Brain pericyte (primary cell): ENCODE measurements at regions not wholly inside any gene's neighbourhood (a gene's known extent, or its start where the extent isn't known, plus 50 kb on each side); places are given as distances from the start of the nearest gene placed in this dataset.

Experiments
- DNase-seq: peaks from one replicate; pipeline ENCODE4 v3.0.0-alpha.2; 2012; ENCODE audit warnings: low read depth, low spot score

DNA sequence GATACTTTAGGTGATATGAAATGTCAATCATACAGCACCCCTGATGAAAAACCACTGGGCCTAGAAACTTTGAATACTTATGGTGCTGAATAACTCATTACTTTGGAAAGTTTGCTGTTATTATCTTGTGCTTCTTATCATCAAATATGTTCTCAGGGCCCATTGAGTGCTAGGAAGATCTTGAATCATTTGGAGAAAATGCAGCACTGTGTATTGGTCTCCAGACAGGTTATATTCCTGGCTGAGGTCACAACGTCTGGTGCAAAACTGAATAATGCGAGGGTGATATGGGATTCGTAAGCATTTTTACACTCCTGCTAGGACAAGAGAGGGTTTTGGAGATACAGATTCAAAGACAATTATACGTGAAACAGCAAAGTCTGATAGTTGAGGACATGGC, 249.4 kb upstream of the TNC start:
- DNase-seq, result no peak

DNA sequence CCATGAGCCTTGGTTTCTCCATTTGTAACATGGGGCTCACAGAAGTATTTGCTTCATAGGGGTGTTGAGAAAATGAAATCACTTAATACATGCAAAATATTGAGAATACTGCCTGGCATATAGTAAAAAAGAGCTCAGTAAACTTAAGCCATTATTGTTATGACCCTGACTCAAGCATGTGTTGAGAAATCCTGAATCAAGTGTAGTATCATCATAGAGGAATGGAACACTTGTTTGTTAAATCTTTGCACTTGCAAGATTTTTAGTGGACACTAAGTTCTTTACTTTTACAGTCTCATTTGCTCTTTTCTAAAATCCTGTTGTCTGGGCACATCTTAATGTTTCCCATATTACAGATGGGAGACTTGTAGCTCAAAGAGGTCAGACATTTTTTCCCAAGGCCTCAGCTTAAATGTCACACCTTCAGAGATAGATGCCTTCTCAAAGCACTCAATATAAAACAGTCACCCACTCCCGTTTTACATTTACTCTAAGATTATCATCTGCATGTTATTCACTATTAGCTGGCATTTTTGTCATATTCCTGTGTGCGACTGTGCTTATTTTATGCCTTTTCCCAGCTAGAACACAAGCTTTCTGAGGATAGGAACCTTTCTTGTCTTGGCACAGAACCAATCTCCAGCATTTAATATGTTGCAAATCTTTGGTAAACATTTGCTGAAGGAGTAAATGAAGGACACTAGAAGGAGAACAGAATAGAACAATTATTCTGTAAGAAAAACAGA, 250.0 kb upstream of the TNC start:
- DNase-seq, result no peak

DNA sequence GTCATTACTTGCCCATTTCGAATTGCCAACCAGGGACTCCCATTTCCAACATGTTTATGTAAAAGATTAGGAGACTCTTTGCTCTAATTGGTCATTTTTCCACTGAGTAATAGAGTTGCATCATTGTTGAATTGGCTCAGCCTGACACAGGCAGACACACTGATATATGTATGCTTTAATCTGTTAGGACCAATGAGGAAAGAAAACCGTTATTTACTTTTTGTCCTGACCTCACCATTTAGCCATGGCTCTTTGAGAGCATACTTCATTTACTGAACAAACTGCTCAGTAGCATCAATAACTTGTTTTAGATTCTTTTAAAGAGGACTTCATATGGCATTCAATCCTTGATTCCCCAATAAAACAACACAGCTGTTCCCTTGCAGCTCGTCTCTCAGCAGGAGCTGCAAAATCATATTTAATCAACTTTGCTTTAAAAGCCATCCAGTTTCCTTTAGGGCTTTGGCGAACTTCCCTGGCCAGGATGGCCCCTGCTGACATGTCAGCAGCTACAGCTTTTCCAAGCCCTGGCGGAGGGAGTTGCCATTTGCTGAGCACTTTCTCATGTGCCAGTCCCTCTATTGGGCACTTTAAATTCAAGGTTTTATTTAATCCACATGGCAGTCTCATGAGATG, 251.5 kb upstream of the TNC start:
- DNase-seq, result peak; percentile 92

- DNase-seq, result peak; percentile 53
Observed at GRCh38 chr9:115373000-115373709, 255.2 kb upstream of the TNC start.

- DNase-seq, result no peak
Observed at GRCh38 chr9:115373710-115374045, 255.7 kb upstream of the TNC start.

DNA sequence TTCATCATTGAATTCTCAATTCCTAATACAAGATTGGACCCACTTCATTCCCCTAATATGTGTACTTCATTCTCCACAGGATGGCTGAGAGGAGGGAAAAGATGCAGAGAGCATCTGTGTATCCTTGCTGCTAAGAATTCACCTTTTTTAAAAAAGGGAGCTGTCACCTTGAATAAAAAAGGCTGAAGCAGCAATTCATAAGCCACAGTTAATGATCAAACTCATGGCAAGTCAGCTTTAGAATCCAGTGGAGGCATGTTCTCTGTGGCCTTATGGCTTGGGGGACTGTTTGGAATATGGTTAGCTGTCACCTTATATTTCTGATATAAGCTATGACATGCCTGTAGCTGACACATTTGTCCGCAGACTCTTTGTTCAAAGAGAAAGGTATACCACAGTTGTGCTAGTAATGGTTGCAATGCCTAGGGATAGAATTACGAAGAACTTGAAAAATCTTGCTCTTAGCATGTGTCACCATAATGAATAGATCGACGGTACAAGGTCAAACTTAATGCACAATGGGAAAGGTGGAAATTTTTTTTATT, 256.8 kb upstream of the TNC start:
- no peak for DNase-seq

DNA sequence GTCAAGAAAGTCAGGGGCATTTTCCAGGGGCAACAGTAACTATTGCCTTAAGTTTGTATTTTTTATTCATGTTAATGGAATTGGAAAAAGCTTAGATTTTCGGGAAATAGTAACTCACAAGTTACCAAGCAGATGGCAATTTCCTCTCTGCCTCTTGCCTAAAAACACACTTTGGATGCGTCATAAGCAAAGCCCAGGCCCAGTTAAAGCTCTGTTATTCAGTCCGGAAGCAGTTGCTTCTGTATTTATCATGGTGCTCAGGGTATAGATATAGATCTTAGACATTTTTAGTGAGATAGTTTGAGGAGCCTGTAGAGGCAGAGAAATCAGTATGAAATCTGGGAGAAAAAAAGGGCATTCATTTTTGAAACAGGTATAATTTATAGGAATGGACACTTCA, 260.3 kb upstream of the TNC start:
- no peak for DNase-seq

- no peak for DNase-seq
Observed at GRCh38 chr9:115378758-115379157, 260.8 kb upstream of the TNC start.

GRCh38 chr9:115379719-115380118, 261.8 kb upstream of the TNC start:
- no peak for DNase-seq

DNA sequence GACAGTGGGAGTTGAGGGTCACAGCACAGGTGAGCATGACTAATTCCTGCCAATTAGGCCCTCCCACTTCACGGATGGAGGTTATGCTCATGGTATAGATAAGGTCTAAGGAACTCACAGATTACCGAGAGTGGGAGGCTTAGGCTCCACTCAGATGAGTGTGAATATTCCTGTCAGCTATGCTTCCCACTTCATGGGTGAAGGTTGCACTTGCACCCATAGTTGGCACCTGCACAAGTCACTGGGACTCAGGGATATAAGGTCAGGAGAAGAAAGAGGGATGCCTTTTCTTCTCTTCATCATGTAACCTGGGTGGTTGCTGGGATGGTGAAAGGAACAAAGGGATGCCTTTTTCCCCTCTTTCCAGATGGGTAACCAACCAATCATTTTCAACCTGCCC, 264.9 kb upstream of the TNC start:
- no peak for DNase-seq

- DNase-seq, result no peak
Observed at GRCh38 chr9:115385383-115386122, 267.6 kb upstream of the TNC start.

DNA sequence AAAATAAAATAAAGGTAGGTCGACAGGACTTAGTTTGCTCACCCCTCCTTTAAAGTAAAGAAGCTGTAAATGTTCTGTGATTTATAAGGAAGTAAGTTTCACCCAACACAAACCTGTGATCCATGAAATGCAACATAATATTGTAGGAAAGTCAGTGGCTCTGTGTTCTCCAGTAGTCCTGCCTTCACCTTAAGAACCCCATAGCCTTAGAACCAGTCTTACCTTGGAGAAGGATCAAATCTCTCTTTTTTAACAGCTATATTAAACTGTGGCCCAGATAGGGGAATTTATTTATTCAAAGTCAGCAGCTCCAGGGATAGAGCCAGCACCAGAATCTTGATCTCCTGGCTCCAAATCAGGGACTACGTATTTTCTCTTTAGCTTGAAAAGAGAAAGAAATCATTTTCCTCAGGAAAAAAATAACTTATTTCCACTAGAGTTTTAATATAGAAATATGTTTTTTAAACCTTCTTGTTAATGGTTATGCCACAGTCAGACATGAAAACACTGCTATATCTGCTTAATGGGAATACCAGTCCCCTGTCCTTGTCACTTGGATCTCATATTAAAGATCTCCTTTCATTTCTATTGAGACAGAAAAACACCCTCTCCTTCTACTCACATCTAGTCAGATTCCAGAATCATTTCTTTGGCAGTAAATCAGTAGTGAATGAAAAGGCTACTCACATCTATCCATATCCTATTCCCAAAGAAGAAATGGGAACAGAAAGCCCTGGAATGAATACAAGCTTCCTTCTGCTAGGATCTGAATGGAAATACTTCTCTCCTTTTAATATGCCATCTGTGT, 269.2 kb upstream of the TNC start:
- no peak for DNase-seq

DNA sequence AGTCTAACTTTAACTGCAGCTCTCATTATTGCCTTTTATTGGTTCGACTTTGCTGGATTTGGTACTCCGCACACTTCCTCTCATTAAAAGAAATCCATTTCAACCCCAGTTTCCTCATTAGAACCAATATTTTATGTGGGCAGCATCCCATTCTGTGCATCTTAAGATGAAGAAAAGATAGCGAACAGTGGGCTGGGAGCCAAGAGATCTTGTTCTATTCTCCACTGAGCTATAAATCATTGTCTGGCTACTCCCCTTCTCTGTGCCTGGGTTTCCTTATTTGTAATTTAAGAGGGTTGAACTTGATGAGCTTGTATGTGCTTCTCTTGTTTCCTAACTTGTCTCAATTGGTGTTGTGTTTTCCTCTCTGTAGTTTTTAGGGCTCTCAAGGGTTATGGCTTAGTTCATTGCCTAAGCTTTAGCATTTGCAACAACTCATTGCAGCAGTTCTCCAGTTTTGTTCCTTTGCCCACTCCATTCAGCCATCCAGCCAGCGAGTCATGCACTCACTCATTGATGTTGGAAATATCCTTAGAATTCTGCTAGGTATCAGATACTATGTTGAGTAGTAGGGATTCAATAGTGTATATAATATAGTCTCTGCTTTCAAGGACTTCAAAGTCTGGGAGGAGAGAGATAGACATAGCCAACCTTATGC, 273.3 kb upstream of the TNC start:
- DNase-seq, result no peak

DNA sequence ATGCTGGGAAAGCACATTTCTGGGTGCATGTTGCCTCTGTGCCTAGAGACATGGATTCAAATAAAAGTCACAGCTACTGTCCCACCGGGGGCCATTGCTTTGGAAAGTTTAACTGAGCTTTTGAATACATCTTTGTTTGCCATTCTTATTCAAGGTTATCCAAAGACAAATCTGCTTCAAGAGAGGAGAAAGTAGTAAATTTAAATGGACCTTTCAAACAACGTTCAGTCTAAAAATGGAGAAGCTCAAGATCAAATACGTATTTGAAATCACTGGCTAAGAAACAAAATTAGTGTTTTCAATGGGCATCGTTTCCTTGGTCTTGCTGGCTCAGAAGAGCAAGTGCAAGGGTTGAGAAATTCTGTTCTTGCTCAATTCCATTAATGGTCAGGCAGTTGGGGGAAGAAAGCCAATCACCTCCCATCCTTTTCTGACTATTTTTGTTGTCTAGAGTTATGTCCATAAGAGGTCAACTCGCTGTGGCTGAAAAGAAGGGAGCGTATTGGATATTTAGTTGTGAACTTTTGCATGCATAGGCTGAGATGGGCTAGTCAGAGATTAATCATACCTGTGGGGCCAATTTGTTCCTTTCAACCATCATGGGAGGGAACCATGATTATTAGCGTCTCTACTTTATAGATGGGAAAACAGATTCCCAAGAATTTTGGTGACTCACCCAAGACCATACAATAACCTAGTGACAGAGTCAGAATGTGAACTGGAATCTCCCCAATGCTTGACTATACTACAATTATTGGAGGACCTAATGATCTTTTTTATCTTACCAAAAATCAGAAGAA, 276.2 kb upstream of the TNC start:
- no peak for DNase-seq

DNA sequence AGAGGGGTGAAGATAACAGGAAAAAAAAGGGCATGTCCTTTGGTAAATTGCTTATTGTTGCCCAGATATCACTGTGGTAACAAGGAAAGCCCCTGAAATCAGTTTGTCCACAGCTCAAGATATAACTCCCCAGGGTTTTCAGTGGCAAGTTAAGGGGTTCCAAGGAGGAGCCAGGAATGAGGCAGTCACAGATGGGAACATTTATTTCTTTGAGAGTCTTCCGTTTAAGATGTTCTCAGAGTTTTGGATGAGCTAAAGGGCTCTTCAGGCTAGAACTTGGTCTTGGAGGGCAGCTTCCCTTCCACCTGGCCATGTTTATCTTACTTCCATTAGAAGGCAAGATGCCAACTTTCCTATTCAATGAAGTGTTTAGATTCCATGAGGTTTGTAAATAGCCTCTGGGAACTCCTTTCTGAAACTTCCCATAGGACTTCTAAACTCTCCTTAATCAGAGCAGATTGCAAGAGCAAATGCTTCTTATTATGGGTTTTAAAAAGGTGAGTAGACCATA, 277.6 kb upstream of the TNC start:
- DNase-seq, result no peak

DNA sequence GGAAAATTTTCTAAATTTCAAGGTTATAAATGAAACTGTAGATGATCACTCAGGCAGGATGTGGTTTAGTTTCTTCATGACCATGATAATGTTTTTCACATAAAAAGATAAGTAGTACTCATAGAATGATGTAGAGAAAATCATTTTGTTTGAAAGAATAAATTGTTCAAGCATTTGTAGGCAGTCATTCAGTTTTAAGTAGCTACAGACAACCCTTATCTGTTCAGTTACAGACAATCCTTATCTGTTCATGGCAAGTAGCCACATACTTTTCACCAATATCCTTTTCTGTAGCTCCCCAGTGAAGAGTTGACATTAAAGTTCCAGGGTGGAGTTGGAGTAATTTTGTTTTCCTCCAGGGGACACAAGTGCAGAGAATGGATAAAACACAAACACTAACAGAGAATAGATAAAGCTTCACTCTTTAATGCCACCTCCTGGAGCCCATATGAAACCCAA, 278.1 kb upstream of the TNC start:
- no peak for DNase-seq

DNA sequence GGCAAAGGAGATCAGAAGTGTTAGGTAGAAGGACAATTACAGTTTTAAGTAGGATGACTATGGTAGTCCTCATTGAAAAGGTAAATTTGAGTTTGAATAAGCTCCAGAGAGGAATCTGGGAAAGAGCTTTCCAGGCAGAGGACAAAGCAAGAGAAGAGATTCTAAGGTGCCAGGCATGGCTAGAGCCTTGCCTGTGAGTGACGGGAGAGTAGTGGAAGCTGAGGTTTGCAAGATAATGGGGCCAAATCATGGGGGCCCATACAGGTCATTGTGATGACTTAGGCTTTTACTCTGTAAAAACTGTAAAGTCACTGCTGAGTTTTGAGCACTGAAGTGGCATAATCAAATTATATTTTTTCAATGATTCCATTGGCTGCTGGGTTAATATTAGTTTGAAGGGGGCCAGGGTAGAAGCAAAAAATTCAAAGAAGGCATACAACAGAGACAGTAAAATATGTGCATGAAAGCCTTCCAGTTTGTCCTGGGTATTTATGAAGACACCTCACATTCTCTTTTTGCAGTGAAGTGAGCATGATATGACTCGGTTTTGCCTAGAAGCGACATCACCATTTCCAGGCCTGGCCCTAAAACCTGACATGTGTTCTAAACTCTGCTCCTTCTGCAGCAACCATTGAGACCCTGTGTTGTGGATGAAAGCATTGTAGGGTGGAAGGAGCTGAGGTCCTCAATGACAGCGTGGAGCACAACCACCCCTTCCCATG, 279.8 kb upstream of the TNC start:
- DNase-seq, result no peak

- no peak for DNase-seq
Observed at GRCh38 chr9:115398313-115398650, 280.3 kb upstream of the TNC start.

DNA sequence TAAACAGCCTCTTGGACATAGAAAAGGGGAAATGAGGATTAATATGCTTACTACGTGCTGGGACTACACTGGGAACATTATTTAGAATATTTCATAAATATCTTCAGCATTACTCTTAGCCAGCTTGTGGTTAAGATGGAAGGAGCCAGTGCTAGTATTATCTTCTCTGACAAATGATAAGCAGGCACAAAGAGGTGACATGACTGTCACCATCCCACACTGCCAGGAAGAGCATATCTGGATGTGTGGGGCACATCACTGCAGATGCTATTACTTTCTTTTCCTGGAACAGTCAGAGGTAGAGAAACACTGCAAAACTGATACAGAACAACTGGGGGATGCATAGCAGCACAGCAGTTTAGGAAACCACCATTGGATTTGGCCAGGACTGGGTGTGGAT, 281.0 kb upstream of the TNC start:
- no peak for DNase-seq
